ENCODE measurements at regions not wholly inside any gene's neighbourhood (a gene's known extent, or its start where the extent isn't known, plus 50 kb on each side); places are given as distances from the start of the nearest gene placed in this dataset.

GRCh38 chr15:95622843-95623242 lies 707.7 kb upstream of the NR2F2 start:
- TF ChIP-seq CTCF (conservative IDR thresholded peaks at IDR 0.05; ENCODE audit: low read length) (no peak), EZH2phosphoT487 (IDR thresholded peaks at IDR 0.05; ENCODE audit: borderline replicate concordance) (no peak)
